ENCODE measurements at regions not wholly inside any gene's neighbourhood (a gene's known extent, or its start where the extent isn't known, plus 50 kb on each side); places are given as distances from the start of the nearest gene placed in this dataset.

DNA sequence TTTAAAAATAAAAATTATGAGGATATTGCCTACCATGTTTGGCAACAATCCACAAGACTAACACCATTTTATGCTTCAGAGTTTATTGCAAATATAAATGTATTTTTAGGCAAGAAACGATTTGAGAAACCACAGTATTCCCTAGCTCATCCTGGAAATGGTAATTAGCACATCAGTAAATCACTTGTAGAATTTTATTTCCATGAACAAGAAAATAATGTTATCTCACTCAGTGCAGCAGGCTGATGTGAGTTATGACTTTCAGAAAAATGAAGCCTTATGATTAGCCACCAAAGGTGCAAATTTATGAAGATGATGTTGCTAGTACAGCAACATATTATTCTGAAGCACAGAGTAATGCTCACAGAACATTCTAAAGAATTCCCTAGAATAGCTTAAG lies 127.7 kb upstream of the GJE1 start:
- TF ChIP-seq, protein P1, sequence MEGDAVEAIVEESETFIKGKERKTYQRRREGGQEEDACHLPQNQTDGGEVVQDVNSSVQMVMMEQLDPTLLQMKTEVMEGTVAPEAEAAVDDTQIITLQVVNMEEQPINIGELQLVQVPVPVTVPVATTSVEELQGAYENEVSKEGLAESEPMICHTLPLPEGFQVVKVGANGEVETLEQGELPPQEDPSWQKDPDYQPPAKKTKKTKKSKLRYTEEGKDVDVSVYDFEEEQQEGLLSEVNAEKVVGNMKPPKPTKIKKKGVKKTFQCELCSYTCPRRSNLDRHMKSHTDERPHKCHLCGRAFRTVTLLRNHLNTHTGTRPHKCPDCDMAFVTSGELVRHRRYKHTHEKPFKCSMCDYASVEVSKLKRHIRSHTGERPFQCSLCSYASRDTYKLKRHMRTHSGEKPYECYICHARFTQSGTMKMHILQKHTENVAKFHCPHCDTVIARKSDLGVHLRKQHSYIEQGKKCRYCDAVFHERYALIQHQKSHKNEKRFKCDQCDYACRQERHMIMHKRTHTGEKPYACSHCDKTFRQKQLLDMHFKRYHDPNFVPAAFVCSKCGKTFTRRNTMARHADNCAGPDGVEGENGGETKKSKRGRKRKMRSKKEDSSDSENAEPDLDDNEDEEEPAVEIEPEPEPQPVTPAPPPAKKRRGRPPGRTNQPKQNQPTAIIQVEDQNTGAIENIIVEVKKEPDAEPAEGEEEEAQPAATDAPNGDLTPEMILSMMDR (IDR thresholded peaks at IDR 0.05) = no peak
- TF ChIP-seq POLR2A (IDR thresholded peaks at IDR 0.05) = no peak
